GM12873 (cell line): ENCODE measurements at regions not wholly inside any gene's neighbourhood (a gene's known extent, or its start where the extent isn't known, plus 50 kb on each side); places are given as distances from the start of the nearest gene placed in this dataset.

Experiments
- CTCF ChIP-seq: IDR thresholded peaks from 2 replicates; pipeline ENCODE4 v1.5.1; 2012; ENCODE audit warnings: low read depth, mild to moderate bottlenecking, moderate library complexity, low read length, control low read depth; ENCODE audit not compliant: insufficient read depth; ENCODE audit errors: missing control alignments

- TF ChIP-seq CTCF = no peak
These were observed 423.6 kb downstream of the IRX1 start for GRCh38 chr5:4019009-4019769.

GRCh38 chr5:4019841-4020240 lies 424.2 kb downstream of the IRX1 start:
- no peak for TF ChIP-seq CTCF

DNA sequence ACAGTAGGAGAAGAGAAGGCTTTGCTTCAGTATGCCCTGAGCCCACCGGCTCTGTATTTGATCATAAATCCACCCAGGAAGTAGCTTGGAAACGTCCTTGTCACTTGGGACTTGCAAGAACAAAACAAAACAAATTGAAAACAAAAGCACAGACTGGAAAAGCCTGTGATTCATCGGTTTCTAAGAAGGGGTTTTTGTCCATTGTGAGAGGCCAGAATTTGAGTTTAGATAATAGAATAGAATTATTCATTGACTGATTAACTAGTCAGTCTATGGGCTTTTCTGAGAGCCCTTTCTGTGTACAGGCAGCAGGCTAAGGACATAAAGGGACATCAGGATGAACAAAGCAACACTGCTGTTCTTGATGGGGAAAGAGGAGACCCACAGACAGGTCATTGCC lies 424.8 kb downstream of the IRX1 start:
- TF ChIP-seq CTCF = no peak

DNA sequence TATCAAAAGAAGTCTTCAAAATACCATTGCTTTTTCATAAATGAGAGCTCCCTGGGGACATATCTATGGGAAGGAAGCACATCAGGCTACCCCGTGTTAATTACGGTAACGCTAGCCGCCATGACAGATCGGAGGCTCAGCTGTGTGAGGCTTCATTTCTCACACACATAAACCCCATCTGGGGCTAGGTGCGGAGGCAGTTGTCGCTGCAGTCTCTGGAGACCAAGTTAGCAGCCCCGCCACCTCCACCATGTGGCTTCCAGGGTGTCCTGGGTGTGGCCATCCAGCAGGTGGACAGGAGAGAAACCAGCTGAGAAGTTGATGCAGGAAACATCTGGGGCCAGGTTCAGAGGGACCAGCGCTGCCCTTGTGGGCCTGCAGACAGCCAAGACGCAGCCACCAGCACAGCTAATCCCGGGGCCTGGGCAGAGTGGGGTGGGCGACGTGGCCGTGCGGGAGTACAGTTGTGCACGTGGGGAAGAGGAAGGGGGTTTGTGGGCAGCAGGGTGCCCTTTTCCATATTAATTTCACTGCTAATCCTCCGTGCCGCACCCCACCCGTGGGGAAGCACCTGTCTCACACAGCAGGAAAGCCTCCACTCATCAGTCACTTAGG lies 426.5 kb downstream of the IRX1 start:
- TF ChIP-seq CTCF = no peak

DNA sequence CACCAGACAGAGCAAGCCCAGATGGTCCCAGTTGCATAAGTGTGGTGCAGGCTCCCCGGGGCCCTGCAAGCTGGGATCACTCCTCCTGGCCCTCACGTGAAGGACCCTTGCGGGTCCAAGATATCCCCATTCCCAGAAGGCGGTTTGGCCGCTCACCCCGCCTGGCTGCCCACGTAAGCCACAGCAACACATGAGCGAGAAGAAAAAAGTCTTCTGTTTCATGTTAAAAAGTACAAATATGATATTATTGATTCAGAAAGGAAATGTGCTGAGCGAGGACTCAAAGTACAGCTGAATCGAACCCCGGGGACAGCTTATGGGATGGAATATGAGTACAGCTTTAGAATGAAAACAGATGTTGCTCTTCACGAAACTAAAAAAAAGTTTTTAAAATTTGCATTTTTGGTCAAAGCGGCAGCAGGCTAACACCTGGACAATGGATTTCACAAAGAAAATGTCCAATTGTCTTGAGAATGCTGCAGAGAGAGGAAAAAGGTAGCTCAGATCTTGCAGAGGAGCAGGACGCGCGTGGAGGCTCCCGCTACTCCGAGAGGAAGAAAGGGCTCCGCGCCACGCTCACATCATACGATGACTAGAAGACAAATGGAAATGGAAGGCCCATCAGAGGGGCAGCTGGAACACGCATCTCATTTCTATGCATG lies 427.6 kb downstream of the IRX1 start:
- TF ChIP-seq CTCF = no peak

DNA sequence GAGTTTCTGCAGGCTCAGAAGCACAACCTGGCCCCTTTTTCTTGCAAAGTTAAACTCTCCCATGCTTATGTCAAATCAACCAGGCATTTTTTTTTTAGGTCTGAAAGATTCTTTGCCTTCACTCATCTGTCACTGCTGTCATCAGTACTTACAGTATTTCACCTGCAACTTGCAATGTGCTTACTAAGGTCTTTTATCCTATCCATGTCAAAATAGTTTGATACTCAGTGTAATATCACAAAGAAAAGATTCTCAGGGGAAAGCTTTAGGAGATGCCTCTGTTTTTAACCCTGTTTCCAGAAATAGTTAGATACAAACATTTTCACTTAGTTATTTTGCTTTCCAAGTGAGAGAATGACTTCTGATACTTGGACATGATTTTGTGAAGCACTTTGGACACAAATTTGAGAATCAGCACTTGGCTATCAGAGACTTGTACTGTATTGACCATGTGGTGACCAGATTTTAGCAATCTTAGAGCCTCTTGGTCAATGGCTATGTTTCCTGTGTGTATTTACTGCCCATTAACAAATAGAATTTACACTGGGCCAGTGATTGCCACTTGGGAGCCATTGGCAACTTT lies 428.2 kb downstream of the IRX1 start:
- no peak for TF ChIP-seq CTCF
